DMS79 treated with DMSO at 0.1 percent for 48 hours (cell line): ENCODE measurements at regions not wholly inside any gene's neighbourhood (a gene's known extent, or its start where the extent isn't known, plus 50 kb on each side); places are given as distances from the start of the nearest gene placed in this dataset.
"Not testable (repeated sequence)": the region's sequence is repeated elsewhere in the genome, so short reads cannot be mapped to it uniquely, and the experiment has no call there.

Source experiments
- DNase-seq: peaks from one replicate; lab custom pipeline; 2025; lab: John Stamatoyannopoulos, UW

GRCh38 chr5:26415987-26416779 lies 622.2 kb downstream of the CDH9 start:
- DNase-seq = no peak

- DNase-seq = no peak
Measured at GRCh38 chr5:26390608-26391007, 647.8 kb downstream of the CDH9 start.

- no peak for DNase-seq
Measured at GRCh38 chr5:26388976-26389375, 649.4 kb downstream of the CDH9 start.

GRCh38 chr5:26386532-26386931 lies 651.9 kb downstream of the CDH9 start:
- no peak for DNase-seq

GRCh38 chr5:26364624-26365023 lies 673.8 kb downstream of the CDH9 start:
- not testable (repeated sequence) for DNase-seq

- no peak for DNase-seq
Measured at GRCh38 chr5:26343801-26344325, 694.5 kb downstream of the CDH9 start.

- no peak for DNase-seq
Measured at GRCh38 chr5:26339576-26339975, 698.8 kb downstream of the CDH9 start.

- no peak for DNase-seq
Measured at GRCh38 chr5:26329562-26330189, 708.7 kb downstream of the CDH9 start.

GRCh38 chr5:26326153-26326759 lies 712.1 kb downstream of the CDH9 start:
- DNase-seq = no peak

GRCh38 chr5:26325432-26325831 lies 713.0 kb downstream of the CDH9 start:
- not testable (repeated sequence) for DNase-seq

GRCh38 chr5:26324273-26324895 lies 714.0 kb downstream of the CDH9 start:
- not testable (repeated sequence) for DNase-seq

- DNase-seq = no peak
Measured at GRCh38 chr5:26323794-26324193, 714.6 kb downstream of the CDH9 start.

GRCh38 chr5:26321278-26321677 lies 717.1 kb downstream of the CDH9 start:
- DNase-seq = no peak

GRCh38 chr5:26310415-26310814 lies 728.0 kb downstream of the CDH9 start:
- no peak for DNase-seq

GRCh38 chr5:26295541-26295940 lies 742.8 kb downstream of the CDH9 start:
- DNase-seq = no peak

GRCh38 chr5:26282190-26282589 lies 756.2 kb downstream of the CDH9 start:
- no peak for DNase-seq

- DNase-seq = no peak
Measured at GRCh38 chr5:26278078-26278477, 760.3 kb downstream of the CDH9 start.

GRCh38 chr5:26259081-26259480 lies 779.3 kb downstream of the CDH9 start:
- no peak for DNase-seq

GRCh38 chr5:26245321-26245720 lies 793.1 kb downstream of the CDH9 start:
- DNase-seq = no peak

- DNase-seq = no peak
Measured at GRCh38 chr5:26239588-26239987, 798.8 kb downstream of the CDH9 start.

GRCh38 chr5:26237489-26237888 lies 800.9 kb downstream of the CDH9 start:
- no peak for DNase-seq

- DNase-seq = no peak
Measured at GRCh38 chr5:26236936-26237335, 801.5 kb downstream of the CDH9 start.

GRCh38 chr5:26232706-26233105 lies 805.7 kb downstream of the CDH9 start:
- DNase-seq = no peak
